HG03571 (cell line): ENCODE measurements at regions not wholly inside any gene's neighbourhood (a gene's known extent, or its start where the extent isn't known, plus 50 kb on each side); places are given as distances from the start of the nearest gene placed in this dataset.
A peak's percentile ranks its signal among the peaks of the same experiment; 100 is the strongest.
"Not testable (repeated sequence)": the region's sequence is repeated elsewhere in the genome, so short reads cannot be mapped to it uniquely, and the experiment has no call there.

Experiments used
- ATAC-seq: cut with Tn5 transposase; IDR thresholded peaks from one replicate; pipeline ENCODE4 v1.9.1; 2021; ENCODE audit not compliant: unreplicated experiment

- ATAC-seq, result no peak
Observed at GRCh38 chr13:24617256-24618010, 62.8 kb upstream of the ATP12A start.

GRCh38 chr13:24618011-24618955 is 61.9 kb upstream of the ATP12A start:
- peak; percentile 78 for ATAC-seq

GRCh38 chr13:24619282-24619681 is 60.9 kb upstream of the ATP12A start:
- ATAC-seq, result no peak

- not testable (repeated sequence) for ATAC-seq
Observed at GRCh38 chr13:24622481-24623148, 57.6 kb upstream of the ATP12A start.

DNA sequence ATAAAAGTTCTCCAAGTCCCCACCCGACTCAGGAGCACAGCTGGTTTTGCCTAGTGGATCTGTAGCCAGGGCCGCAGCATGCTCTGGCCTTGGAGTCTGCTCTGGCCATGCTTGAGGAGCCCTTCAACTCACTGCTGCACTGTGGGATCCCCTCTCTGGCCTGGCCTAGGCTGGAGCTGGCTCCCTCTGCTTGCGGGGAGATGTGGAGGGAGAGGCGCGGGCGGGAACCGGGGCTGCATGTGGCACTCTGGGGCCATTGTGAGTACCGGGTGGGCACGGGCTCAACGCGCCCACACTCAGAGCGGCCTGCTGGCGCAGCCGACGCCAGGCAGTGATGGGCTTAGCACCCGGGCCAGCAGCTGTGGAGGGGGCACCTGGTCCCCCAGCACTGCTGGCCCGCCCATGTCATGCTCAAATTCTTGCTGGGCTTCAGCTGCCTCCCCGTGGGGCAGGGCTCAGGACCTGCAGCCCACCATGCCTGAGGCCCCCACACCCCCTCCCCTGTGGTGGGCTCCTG is 57.0 kb upstream of the ATP12A start:
- ATAC-seq, result no peak

DNA sequence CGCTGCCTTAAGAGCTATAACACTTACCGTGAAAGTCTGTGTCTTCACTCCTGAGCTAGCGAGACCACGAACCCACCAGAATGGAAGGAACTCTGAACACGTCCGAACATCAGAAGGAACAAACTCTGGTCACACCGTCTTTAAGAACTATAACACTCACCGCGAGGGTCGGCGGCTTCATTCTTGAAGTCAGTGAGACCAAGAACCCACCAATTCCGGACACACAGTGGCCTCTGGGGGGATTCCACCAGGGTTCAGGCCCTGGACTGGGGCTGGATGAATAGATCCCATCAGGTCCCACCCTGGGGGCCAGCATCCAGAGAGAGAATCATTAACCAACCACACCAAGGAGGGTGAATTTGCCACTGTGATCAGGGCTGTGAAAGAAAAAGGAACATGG is 55.8 kb upstream of the ATP12A start:
- no peak for ATAC-seq

DNA sequence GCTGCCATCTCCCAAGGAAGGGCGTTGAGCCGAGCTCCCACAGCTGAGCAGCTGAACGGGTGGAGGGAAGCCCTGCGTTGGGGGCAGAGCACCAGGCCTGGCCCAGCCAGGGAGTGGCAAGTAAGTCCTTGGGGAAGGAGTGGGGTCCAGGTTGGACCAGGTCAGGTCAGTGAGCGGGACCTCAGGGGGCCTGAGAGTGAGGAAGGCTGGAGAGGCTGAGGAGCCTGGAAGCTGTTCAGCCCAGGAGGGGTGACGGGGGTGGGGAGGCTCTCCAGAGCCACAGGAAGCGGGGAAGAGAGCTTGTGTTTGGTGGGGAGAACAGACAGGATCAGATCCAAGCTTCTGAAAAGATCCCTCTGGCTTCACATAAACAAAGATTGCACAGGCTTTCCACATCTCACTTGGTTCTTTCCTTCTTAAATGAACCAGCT is 55.4 kb upstream of the ATP12A start:
- ATAC-seq, result no peak

- no peak for ATAC-seq
Observed at GRCh38 chr13:24625331-24625731, 54.9 kb upstream of the ATP12A start.

DNA sequence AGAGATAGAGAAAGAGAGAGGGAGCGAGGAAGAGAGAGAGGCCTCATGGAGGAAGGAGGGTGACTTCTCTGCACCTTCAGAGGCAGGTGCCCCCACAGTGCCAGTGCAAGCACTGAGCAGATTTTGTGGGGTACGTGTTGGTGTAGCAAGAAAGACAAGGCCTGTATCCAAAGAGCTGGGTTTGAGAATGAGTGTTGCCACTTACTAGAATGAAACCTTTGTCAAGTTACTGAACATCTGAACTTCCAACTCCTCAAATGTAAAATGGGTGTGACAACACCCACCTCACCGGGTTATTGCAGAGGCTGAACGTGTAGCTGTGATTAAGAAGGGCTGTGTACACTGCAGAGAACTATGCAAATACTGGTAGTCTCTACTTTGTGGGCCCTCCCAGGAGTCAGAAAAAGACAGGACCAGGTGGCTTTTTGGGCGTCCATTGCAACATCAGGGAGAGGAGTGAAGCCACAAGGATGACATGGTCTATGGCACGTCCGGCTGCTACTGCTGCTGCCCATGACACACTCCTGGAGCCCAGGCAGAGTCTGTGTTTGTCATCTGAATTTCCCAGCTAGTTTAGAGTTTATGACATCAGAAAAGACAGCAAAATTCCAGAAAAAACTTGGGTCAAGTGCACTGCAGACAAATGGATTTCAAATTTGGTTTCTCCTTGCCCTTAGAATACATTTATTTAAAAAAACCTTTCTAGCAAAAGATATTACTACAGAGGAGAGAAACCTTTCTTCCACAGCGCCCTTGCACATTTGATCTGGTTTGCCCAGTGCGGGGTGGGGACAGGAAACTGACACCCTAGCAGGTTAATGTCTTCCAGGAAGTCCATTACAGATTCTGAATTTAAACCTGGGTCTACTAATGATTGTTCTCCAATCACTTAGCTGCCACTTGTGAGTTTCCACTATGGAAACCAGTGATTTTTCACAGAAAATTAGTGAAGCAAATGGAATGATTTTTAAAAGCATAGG is 54.0 kb upstream of the ATP12A start:
- ATAC-seq, result no peak

GRCh38 chr13:24627090-24627714 is 53.0 kb upstream of the ATP12A start:
- no peak for ATAC-seq

- no peak for ATAC-seq
Observed at GRCh38 chr13:24627946-24628345, 52.3 kb upstream of the ATP12A start.

GRCh38 chr13:24629320-24629719 is 50.9 kb upstream of the ATP12A start:
- ATAC-seq, result no peak

DNA sequence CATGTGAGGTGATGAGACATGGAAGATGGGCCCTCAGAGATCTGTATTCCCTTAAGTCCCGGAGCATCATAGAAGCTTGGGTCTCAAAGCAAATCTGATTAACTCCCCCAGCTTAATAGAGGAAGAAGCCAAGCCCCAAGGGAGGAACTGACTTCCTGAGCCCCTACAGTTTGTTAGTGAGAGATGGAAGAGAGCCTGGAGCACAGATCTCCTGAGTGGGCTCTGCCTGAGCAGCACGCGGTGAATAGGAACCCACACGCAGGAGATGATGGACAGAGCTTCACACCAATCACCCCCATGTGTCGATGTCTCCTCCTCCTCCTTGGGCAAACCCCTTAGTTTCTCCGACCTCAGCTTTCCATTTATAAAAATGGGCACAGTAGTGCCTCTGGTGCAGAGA is 50.1 kb upstream of the ATP12A start:
- ATAC-seq, result no peak
